Natural killer cell (primary cell): ENCODE measurements at regions not wholly inside any gene's neighbourhood (a gene's known extent, or its start where the extent isn't known, plus 50 kb on each side); places are given as distances from the start of the nearest gene placed in this dataset.

Source experiments
- ATAC-seq, 3 donors: fragments of 150-1000 bp in 2 of 3; fragments of 200-7000 bp in 1 of 3; cut with Tn5 transposase; 1 replicate in 1 of 3; 2 replicates in 2 of 3; pipeline ENCODE4 v1.10.0; 2021; ENCODE audit warnings: mild to moderate bottlenecking in 2 of 3, moderate library complexity in 2 of 3
- DNase-seq, 2 donors: peaks; one replicate each; pipeline versions ENCODE4 v3.0.0 to v3.0.0-alpha.2; 2013 to 2021; ENCODE audit warnings: mixed read lengths in 1 of 2
- H3K27ac ChIP-seq: one replicate; pipeline ENCODE4 v1.5.1; 2013; ENCODE audit warnings: mild to moderate bottlenecking, low read length
- H3K27me3 ChIP-seq: one replicate; pipeline ENCODE4 v1.6.1; 2013; ENCODE audit warnings: low read length; ENCODE audit not compliant: control insufficient read depth, insufficient read depth
- H3K36me3 ChIP-seq: one replicate; pipeline ENCODE4 v1.6.1; 2013; ENCODE audit warnings: low read length; ENCODE audit not compliant: control insufficient read depth, insufficient read depth
- H3K4me1 ChIP-seq: one replicate; pipeline ENCODE4 v1.6.1; 2013; ENCODE audit warnings: low read length; ENCODE audit not compliant: control insufficient read depth, insufficient read depth
- H3K4me3 ChIP-seq: one replicate; pipeline ENCODE4 v1.5.1; 2013; ENCODE audit warnings: low read length
- H3K9me3 ChIP-seq: one replicate; pipeline ENCODE4 v1.6.1; 2013; ENCODE audit warnings: low read length; ENCODE audit not compliant: control insufficient read depth, insufficient read depth
- H3K27ac Mint-ChIP-seq, 2 donors: one replicate each; pipeline ENCODE4 v1.8.0; 2022; ENCODE audit warnings: mild to moderate bottlenecking in 2 of 2, mixed read lengths in 2 of 2, moderate library complexity in 1 of 2
- H3K27me3 Mint-ChIP-seq, 2 donors: one replicate each; pipeline ENCODE4 v1.8.0; 2022; ENCODE audit warnings: low read depth in 2 of 2, mixed read lengths in 2 of 2
- H3K36me3 Mint-ChIP-seq: one replicate; pipeline ENCODE4 v1.8.0; 2022; ENCODE audit warnings: mixed read lengths
- H3K4me1 Mint-ChIP-seq, 2 donors: one replicate each; pipeline ENCODE4 v1.8.0; 2022; ENCODE audit warnings: mixed read lengths in 2 of 2
- H3K4me3 Mint-ChIP-seq: one replicate; pipeline ENCODE4 v1.8.0; 2022; ENCODE audit warnings: mild to moderate bottlenecking, moderate library complexity, mixed read lengths
- H3K9me3 Mint-ChIP-seq, 2 donors: one replicate each; pipeline ENCODE4 v1.8.0; 2022; ENCODE audit warnings: mixed read lengths in 2 of 2
- WGBS: methylation state at CpG from one replicate; pipeline ENCODE4 v1.1.7; 2013; ENCODE audit warnings: missing lambda C conversion rate; ENCODE audit not compliant: insufficient coverage; 5-methylcytosine and 5-hydroxymethylcytosine counted together
- intact Hi-C: fragments of 100-400 bp; cut with micrococcal nuclease; formaldehyde crosslinking; loops from one replicate; pipeline ENCODE4 v1.14.2; 2022
- TF ChIP-seq, protein P1 (sequence below): fragments of 200-600 bp; IDR thresholded peaks from one replicate; pipeline ENCODE4 v1.8.0; 2022; ENCODE audit warnings: antibody characterized with exemption

DNA sequence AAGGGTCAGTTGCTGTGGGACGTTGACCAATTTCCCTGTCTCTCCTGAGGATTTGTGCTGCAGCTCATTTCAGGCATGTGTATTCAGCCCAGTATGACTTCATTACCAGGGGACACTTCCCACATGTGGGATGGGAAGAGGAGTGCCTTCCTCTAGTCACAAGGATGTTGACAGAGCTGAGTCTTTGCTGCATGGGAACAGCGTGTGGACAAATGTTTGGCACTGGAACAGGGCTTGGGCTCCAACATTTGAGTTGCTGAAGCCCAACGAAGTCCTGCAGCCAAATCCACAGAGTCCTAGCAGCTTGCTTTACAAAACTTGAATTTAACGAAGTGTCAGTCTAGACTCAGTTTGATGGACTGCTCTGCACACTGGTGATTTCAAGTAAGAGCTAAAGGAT, 283.2 kb downstream of the SH3GL2 start:
- no peaks in the 10 kb centered on the region for H3K4me1 Mint-ChIP-seq
- 71% methylated on average over 4 of the region's 4 CpGs for WGBS
- H3K27ac Mint-ChIP-seq, result no peak overlapping the region
- Histone ChIP-seq H3K36me3 (no peaks in the 10 kb centered on the region), H3K27me3 (no peaks in the 10 kb centered on the region), H3K9me3 (no peaks in the 10 kb centered on the region), H3K4me1 (no peaks in the 10 kb centered on the region), H3K27ac (no peak overlapping the region), H3K4me3 (no peak overlapping the region)
- intact Hi-C loops, result no loop called here
- ATAC-seq, result no peak
- H3K4me3 Mint-ChIP-seq, result no peak overlapping the region
- no peaks in the 10 kb centered on the region for H3K36me3 Mint-ChIP-seq
- TF ChIP-seq, protein P1, sequence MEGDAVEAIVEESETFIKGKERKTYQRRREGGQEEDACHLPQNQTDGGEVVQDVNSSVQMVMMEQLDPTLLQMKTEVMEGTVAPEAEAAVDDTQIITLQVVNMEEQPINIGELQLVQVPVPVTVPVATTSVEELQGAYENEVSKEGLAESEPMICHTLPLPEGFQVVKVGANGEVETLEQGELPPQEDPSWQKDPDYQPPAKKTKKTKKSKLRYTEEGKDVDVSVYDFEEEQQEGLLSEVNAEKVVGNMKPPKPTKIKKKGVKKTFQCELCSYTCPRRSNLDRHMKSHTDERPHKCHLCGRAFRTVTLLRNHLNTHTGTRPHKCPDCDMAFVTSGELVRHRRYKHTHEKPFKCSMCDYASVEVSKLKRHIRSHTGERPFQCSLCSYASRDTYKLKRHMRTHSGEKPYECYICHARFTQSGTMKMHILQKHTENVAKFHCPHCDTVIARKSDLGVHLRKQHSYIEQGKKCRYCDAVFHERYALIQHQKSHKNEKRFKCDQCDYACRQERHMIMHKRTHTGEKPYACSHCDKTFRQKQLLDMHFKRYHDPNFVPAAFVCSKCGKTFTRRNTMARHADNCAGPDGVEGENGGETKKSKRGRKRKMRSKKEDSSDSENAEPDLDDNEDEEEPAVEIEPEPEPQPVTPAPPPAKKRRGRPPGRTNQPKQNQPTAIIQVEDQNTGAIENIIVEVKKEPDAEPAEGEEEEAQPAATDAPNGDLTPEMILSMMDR, result no peak
- peaks cover 0 to 2% of the 10 kb centered on the region in 2 donors for H3K9me3 Mint-ChIP-seq
- DNase-seq, result no peak
- no peaks in the 10 kb centered on the region for H3K27me3 Mint-ChIP-seq

DNA sequence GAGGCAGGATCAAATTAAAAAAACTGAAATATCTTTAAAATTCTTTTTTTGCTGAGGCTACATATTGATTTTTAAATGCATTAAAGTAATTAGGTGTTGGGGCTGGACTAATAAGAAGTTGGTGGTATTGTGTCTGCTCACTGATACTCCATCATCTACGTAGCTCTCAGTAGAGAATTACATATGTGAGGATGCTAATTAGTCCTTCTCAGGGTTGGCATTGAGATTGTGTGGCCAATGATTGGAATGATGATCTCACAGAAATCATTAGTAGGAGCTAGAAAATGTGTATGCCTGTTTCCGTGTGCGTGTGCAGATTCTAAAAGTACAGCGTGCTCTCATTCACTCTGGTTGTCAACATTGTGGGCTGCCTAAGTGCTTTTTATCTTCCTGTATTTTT, 283.8 kb downstream of the SH3GL2 start:
- ATAC-seq, result no peak
- no peaks in the 10 kb centered on the region for H3K36me3 Mint-ChIP-seq
- H3K4me1 ChIP-seq, result no peaks in the 10 kb centered on the region
- no peak overlapping the region for H3K27ac Mint-ChIP-seq
- TF ChIP-seq, protein P1, result no peak
- H3K27ac ChIP-seq, result no peak overlapping the region
- no peaks in the 10 kb centered on the region for H3K4me1 Mint-ChIP-seq
- intact Hi-C loops, result no loop called here
- H3K9me3 Mint-ChIP-seq, result peaks cover 0 to 2% of the 10 kb centered on the region in 2 donors
- no peak for DNase-seq
- 89% methylated on average over 4 of the region's 4 CpGs for WGBS
- H3K4me3 Mint-ChIP-seq, result no peak overlapping the region
- H3K27me3 ChIP-seq, result no peaks in the 10 kb centered on the region
- no peak overlapping the region for H3K4me3 ChIP-seq
- no peaks in the 10 kb centered on the region for H3K27me3 Mint-ChIP-seq
- no peaks in the 10 kb centered on the region for H3K9me3 ChIP-seq
- no peaks in the 10 kb centered on the region for H3K36me3 ChIP-seq

DNA sequence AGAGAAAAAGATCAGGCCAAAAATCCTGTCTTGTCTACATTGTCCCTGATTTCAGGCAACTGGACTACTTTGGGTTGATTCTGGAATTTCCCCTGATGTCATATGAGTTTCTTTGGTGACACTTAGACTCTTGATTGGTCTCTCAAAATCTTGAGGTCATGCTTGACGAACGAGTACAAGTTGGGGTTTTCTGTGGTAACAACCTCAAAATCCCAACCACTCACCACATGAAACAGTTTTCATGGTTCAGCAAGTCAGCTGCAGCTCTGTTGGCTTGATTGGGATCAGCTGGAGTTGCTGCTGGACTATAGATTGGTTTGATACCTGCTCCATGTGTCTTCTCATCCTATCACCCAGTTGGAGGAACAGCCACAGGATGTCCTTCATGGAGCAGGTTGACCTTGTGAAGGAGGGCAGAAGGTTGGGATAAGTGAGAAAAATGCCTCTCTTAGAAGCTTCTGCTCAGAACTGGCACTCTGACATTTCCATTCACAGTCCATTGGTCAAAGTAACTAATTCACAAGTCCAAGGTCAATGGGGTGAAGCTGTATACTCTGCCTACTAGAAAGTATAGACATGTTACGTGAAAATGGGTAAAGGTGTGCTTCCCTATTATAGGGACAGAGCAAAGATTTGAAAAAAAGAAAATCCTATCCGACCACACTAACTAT, 284.5 kb downstream of the SH3GL2 start:
- intact Hi-C loops, result no loop called here
- H3K9me3 ChIP-seq, result no peaks in the 10 kb centered on the region
- Mint-ChIP-seq H3K9me3 (peaks cover 3 to 4% of the 10 kb centered on the region in 2 donors), H3K36me3 (no peaks in the 10 kb centered on the region), H3K4me3 (no peak overlapping the region), H3K27me3 (no peaks in the 10 kb centered on the region), H3K4me1 (no peaks in the 10 kb centered on the region), H3K27ac (no peak overlapping the region)
- ATAC-seq, result no peak
- H3K27me3 ChIP-seq, result no peaks in the 10 kb centered on the region
- DNase-seq, result no peak
- 43% methylated on average over 2 of the region's 4 CpGs for WGBS
- H3K4me3 ChIP-seq, result no peak overlapping the region
- TF ChIP-seq, protein P1, result no peak
- no peaks in the 10 kb centered on the region for H3K4me1 ChIP-seq
- H3K27ac ChIP-seq, result no peak overlapping the region
- H3K36me3 ChIP-seq, result no peaks in the 10 kb centered on the region

- H3K4me3 ChIP-seq, result no peak overlapping the region
- H3K4me1 ChIP-seq, result no peaks in the 10 kb centered on the region
- H3K4me1 Mint-ChIP-seq, result no peaks in the 10 kb centered on the region
- no peaks in the 10 kb centered on the region for H3K36me3 Mint-ChIP-seq
- H3K27ac ChIP-seq, result no peak overlapping the region
- no peaks in the 10 kb centered on the region for H3K27me3 ChIP-seq
- DNase-seq (no peak), ATAC-seq (no peak)
- peaks cover 4 to 6% of the 10 kb centered on the region in 2 donors for H3K9me3 Mint-ChIP-seq
- H3K9me3 ChIP-seq, result no peaks in the 10 kb centered on the region
- TF ChIP-seq, protein P1, result no peak
- H3K27ac Mint-ChIP-seq, result no peak overlapping the region
- H3K4me3 Mint-ChIP-seq, result no peak overlapping the region
- H3K36me3 ChIP-seq, result no peaks in the 10 kb centered on the region
- intact Hi-C loops, result no loop called here
- no peaks in the 10 kb centered on the region for H3K27me3 Mint-ChIP-seq
These were observed 285.1 kb downstream of the SH3GL2 start for GRCh38 chr9:17863924-17864323.
